Natural killer cell (primary cell): ENCODE measurements at regions not wholly inside any gene's neighbourhood (a gene's known extent, or its start where the extent isn't known, plus 50 kb on each side); places are given as distances from the start of the nearest gene placed in this dataset.

Source experiments
- ATAC-seq, 3 donors: fragments of 150-1000 bp in 2 of 3; fragments of 200-7000 bp in 1 of 3; cut with Tn5 transposase; 1 replicate in 1 of 3; 2 replicates in 2 of 3; pipeline ENCODE4 v1.10.0; 2021; ENCODE audit warnings: mild to moderate bottlenecking in 2 of 3, moderate library complexity in 2 of 3
- DNase-seq, 2 donors: peaks; one replicate each; pipeline versions ENCODE4 v3.0.0 to v3.0.0-alpha.2; 2013 to 2021; ENCODE audit warnings: mixed read lengths in 1 of 2
- H3K27ac ChIP-seq: one replicate; pipeline ENCODE4 v1.5.1; 2013; ENCODE audit warnings: mild to moderate bottlenecking, low read length
- H3K27me3 ChIP-seq: one replicate; pipeline ENCODE4 v1.6.1; 2013; ENCODE audit warnings: low read length; ENCODE audit not compliant: control insufficient read depth, insufficient read depth
- H3K36me3 ChIP-seq: one replicate; pipeline ENCODE4 v1.6.1; 2013; ENCODE audit warnings: low read length; ENCODE audit not compliant: control insufficient read depth, insufficient read depth
- H3K4me1 ChIP-seq: one replicate; pipeline ENCODE4 v1.6.1; 2013; ENCODE audit warnings: low read length; ENCODE audit not compliant: control insufficient read depth, insufficient read depth
- H3K4me3 ChIP-seq: one replicate; pipeline ENCODE4 v1.5.1; 2013; ENCODE audit warnings: low read length
- H3K9me3 ChIP-seq: one replicate; pipeline ENCODE4 v1.6.1; 2013; ENCODE audit warnings: low read length; ENCODE audit not compliant: control insufficient read depth, insufficient read depth
- H3K27ac Mint-ChIP-seq, 2 donors: one replicate each; pipeline ENCODE4 v1.8.0; 2022; ENCODE audit warnings: mild to moderate bottlenecking in 2 of 2, mixed read lengths in 2 of 2, moderate library complexity in 1 of 2
- H3K27me3 Mint-ChIP-seq, 2 donors: one replicate each; pipeline ENCODE4 v1.8.0; 2022; ENCODE audit warnings: low read depth in 2 of 2, mixed read lengths in 2 of 2
- H3K36me3 Mint-ChIP-seq: one replicate; pipeline ENCODE4 v1.8.0; 2022; ENCODE audit warnings: mixed read lengths
- H3K4me1 Mint-ChIP-seq, 2 donors: one replicate each; pipeline ENCODE4 v1.8.0; 2022; ENCODE audit warnings: mixed read lengths in 2 of 2
- H3K4me3 Mint-ChIP-seq: one replicate; pipeline ENCODE4 v1.8.0; 2022; ENCODE audit warnings: mild to moderate bottlenecking, moderate library complexity, mixed read lengths
- H3K9me3 Mint-ChIP-seq, 2 donors: one replicate each; pipeline ENCODE4 v1.8.0; 2022; ENCODE audit warnings: mixed read lengths in 2 of 2
- CTCF ChIP-seq: fragments of 200-600 bp; IDR thresholded peaks from one replicate; pipeline ENCODE4 v1.8.0; 2022; ENCODE audit warnings: antibody characterized with exemption
- WGBS: methylation state at CpG from one replicate; pipeline ENCODE4 v1.1.7; 2013; ENCODE audit warnings: missing lambda C conversion rate; ENCODE audit not compliant: insufficient coverage; 5-methylcytosine and 5-hydroxymethylcytosine counted together
- intact Hi-C: fragments of 100-400 bp; cut with micrococcal nuclease; formaldehyde crosslinking; loops from one replicate; pipeline ENCODE4 v1.14.2; 2022

GRCh38 chr10:128727114-128727513, 600.9 kb upstream of the MKI67 start:
- no peaks in the 10 kb centered on the region for H3K9me3 Mint-ChIP-seq
- no peak for TF ChIP-seq CTCF
- Histone ChIP-seq H3K4me3 (no peak overlapping the region), H3K27me3 (no peaks in the 10 kb centered on the region), H3K36me3 (no peaks in the 10 kb centered on the region), H3K9me3 (no peaks in the 10 kb centered on the region), H3K4me1 (no peaks in the 10 kb centered on the region), H3K27ac (no peak overlapping the region)
- H3K4me3 Mint-ChIP-seq = no peak overlapping the region
- peaks cover 7% of the 10 kb centered on the region in 2 donors for H3K4me1 Mint-ChIP-seq
- no peak overlapping the region for H3K27ac Mint-ChIP-seq
- no peaks in the 10 kb centered on the region for H3K36me3 Mint-ChIP-seq
- intact Hi-C loops = no loop called here
- no peak for DNase-seq
- ATAC-seq = no peak
- peaks cover 0 to 6% of the 10 kb centered on the region in 2 donors for H3K27me3 Mint-ChIP-seq
- WGBS = 69% methylated on average over 5 of the region's 6 CpGs

- WGBS = 86% methylated on average over 4 of the region's 4 CpGs
Measured at GRCh38 chr10:128729910-128730420, 603.7 kb upstream of the MKI67 start.

GRCh38 chr10:128730922-128731321, 604.7 kb upstream of the MKI67 start:
- Histone ChIP-seq H3K27ac (no peak overlapping the region), H3K4me3 (no peak overlapping the region), H3K36me3 (no peaks in the 10 kb centered on the region), H3K4me1 (no peaks in the 10 kb centered on the region), H3K9me3 (no peaks in the 10 kb centered on the region), H3K27me3 (no peaks in the 10 kb centered on the region)
- Mint-ChIP-seq H3K27ac (no peak overlapping the region), H3K4me3 (no peak overlapping the region), H3K36me3 (no peaks in the 10 kb centered on the region), H3K27me3 (peaks cover 0 to 3% of the 10 kb centered on the region in 2 donors), H3K4me1 (no peaks in the 10 kb centered on the region), H3K9me3 (no peaks in the 10 kb centered on the region)
- TF ChIP-seq CTCF = no peak
- DNase-seq = no peak
- WGBS = 95% methylated on average over 13 of the region's 13 CpGs
- ATAC-seq = no peak
- intact Hi-C loops = no loop called here

More at GRCh38 chr10:128729910-128730420, 603.7 kb upstream of the MKI67 start:
- no peaks in the 10 kb centered on the region for H3K27me3 ChIP-seq
- Mint-ChIP-seq H3K27ac (no peak overlapping the region), H3K27me3 (peaks cover 0 to 3% of the 10 kb centered on the region in 2 donors), H3K4me1 (no peaks in the 10 kb centered on the region), H3K36me3 (no peaks in the 10 kb centered on the region), H3K9me3 (no peaks in the 10 kb centered on the region), H3K4me3 (no peak overlapping the region)
- H3K4me1 ChIP-seq = no peaks in the 10 kb centered on the region
- intact Hi-C loops = no loop called here
- no peak for TF ChIP-seq CTCF
- H3K36me3 ChIP-seq = no peaks in the 10 kb centered on the region
- DNase-seq (no peak), ATAC-seq (no peak)
- H3K27ac ChIP-seq = no peak overlapping the region
- H3K4me3 ChIP-seq = no peak overlapping the region
- H3K9me3 ChIP-seq = no peaks in the 10 kb centered on the region

- TF ChIP-seq CTCF = no peak
- intact Hi-C loops = no loop called here
- WGBS = 82% methylated on average over 5 of the region's 5 CpGs
Measured at GRCh38 chr10:128734161-128734560, 607.9 kb upstream of the MKI67 start.

More at GRCh38 chr10:128734161-128734560, 607.9 kb upstream of the MKI67 start:
- ATAC-seq = no peak
- H3K4me1 Mint-ChIP-seq = no peaks in the 10 kb centered on the region
- no peaks in the 10 kb centered on the region for H3K9me3 ChIP-seq
- no peaks in the 10 kb centered on the region for H3K4me1 ChIP-seq
- no peak overlapping the region for H3K27ac ChIP-seq
- no peaks in the 10 kb centered on the region for H3K27me3 Mint-ChIP-seq
- no peak for DNase-seq
- H3K27me3 ChIP-seq = no peaks in the 10 kb centered on the region
- H3K36me3 Mint-ChIP-seq = no peaks in the 10 kb centered on the region
- no peak overlapping the region for H3K4me3 Mint-ChIP-seq
- H3K36me3 ChIP-seq = no peaks in the 10 kb centered on the region
- no peak overlapping the region for H3K4me3 ChIP-seq
- H3K9me3 Mint-ChIP-seq = no peaks in the 10 kb centered on the region
- H3K27ac Mint-ChIP-seq = no peak overlapping the region
